HepG2 (cell line): ENCODE measurements at regions not wholly inside any gene's neighbourhood (a gene's known extent, or its start where the extent isn't known, plus 50 kb on each side); places are given as distances from the start of the nearest gene placed in this dataset.

Experiments used
- ATF1 ChIP-seq: IDR thresholded peaks from 2 replicates; pipeline ENCODE4 v1.6.1; 2016; ENCODE audit warnings: mild to moderate bottlenecking, control low read depth
- BRCA1 ChIP-seq: sonication (generic); formaldehyde crosslinking; IDR thresholded peaks from 2 replicates; pipeline ENCODE4 v1.4.0; 2020; ENCODE audit warnings: missing genetic modification reagents
- CENPX ChIP-seq: sonication (generic); formaldehyde crosslinking; IDR thresholded peaks from 2 replicates; pipeline ENCODE4 v1.9.0; 2021; ENCODE audit warnings: mild to moderate bottlenecking, missing genetic modification reagents, moderate library complexity
- EZH2 ChIP-seq: conservative IDR thresholded peaks from 2 replicates; pipeline ENCODE4 v1.6.1; 2012; ENCODE audit warnings: mild to moderate bottlenecking, low read depth, low read length, moderate library complexity
- IRF2 ChIP-seq: IDR thresholded peaks from 2 replicates; pipeline ENCODE4 v1.6.1; 2018; ENCODE audit warnings: missing genetic modification reagents, missing compliant biosample characterization
- MTF2 ChIP-seq: sonication (generic); formaldehyde crosslinking; IDR thresholded peaks from 2 replicates; pipeline ENCODE4 v1.5.0; 2020; ENCODE audit warnings: missing genetic modification reagents, borderline replicate concordance
- MYNN ChIP-seq: sonication (generic); formaldehyde crosslinking; IDR thresholded peaks from 2 replicates; pipeline ENCODE4 v1.4.0; 2020; ENCODE audit warnings: mild to moderate bottlenecking, low read depth, missing genetic modification reagents
- ZNF10 ChIP-seq: sonication (generic); formaldehyde crosslinking; IDR thresholded peaks from 2 replicates; pipeline ENCODE4 v1.4.0; 2020; ENCODE audit warnings: mild to moderate bottlenecking, low read depth, missing genetic modification reagents, borderline replicate concordance
- ZNF232 ChIP-seq: sonication (generic); formaldehyde crosslinking; IDR thresholded peaks from 2 replicates; pipeline ENCODE4 v1.4.0; 2020; ENCODE audit warnings: missing genetic modification reagents, borderline replicate concordance
- ZNF263 ChIP-seq: sonication (generic); formaldehyde crosslinking; IDR thresholded peaks from 2 replicates; pipeline ENCODE4 v1.4.0; 2020; ENCODE audit warnings: missing genetic modification reagents
- ZNF335 ChIP-seq: sonication (generic); formaldehyde crosslinking; IDR thresholded peaks from 2 replicates; pipeline ENCODE4 v1.4.0; 2020; ENCODE audit warnings: missing genetic modification reagents
- ZNF672 ChIP-seq: sonication (generic); formaldehyde crosslinking; IDR thresholded peaks from 2 replicates; pipeline ENCODE4 v1.8.1; 2022; ENCODE audit warnings: missing genetic modification reagents
- TF ChIP-seq, protein P1 (sequence below), 2 experiments: IDR thresholded peaks; 2 replicates each; pipeline ENCODE4 v1.6.1; 2011 to 2012; ENCODE audit warnings: low read length in 2 of 2, borderline replicate concordance in 1 of 2, low read depth in 1 of 2, mild to moderate bottlenecking in 1 of 2, moderate library complexity in 1 of 2
- TF ChIP-seq, protein P2 (sequence below): conservative IDR thresholded peaks from 2 replicates; pipeline ENCODE4 v1.6.1; 2018; ENCODE audit warnings: missing genetic modification reagents

DNA sequence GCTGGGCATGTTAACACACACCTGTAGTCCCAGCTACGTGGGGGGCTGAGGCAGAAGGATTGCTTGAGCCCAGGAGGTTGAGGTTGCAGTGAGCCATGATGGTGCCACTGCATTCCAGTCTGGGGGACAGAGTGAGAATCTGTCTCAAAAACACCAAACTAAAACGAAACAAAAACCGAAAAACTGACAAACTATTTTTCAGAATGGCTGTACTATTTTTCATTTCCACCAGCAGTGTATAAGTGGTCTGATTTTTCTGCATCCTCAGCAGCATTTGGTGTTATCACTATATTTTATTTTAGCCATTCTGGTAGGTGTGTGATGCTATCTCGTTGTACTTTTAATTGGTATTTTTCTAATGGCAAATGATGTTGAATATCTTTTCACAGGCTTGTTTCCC, 95.2 kb downstream of the PDCL3 start:
- TF ChIP-seq, protein P1, sequence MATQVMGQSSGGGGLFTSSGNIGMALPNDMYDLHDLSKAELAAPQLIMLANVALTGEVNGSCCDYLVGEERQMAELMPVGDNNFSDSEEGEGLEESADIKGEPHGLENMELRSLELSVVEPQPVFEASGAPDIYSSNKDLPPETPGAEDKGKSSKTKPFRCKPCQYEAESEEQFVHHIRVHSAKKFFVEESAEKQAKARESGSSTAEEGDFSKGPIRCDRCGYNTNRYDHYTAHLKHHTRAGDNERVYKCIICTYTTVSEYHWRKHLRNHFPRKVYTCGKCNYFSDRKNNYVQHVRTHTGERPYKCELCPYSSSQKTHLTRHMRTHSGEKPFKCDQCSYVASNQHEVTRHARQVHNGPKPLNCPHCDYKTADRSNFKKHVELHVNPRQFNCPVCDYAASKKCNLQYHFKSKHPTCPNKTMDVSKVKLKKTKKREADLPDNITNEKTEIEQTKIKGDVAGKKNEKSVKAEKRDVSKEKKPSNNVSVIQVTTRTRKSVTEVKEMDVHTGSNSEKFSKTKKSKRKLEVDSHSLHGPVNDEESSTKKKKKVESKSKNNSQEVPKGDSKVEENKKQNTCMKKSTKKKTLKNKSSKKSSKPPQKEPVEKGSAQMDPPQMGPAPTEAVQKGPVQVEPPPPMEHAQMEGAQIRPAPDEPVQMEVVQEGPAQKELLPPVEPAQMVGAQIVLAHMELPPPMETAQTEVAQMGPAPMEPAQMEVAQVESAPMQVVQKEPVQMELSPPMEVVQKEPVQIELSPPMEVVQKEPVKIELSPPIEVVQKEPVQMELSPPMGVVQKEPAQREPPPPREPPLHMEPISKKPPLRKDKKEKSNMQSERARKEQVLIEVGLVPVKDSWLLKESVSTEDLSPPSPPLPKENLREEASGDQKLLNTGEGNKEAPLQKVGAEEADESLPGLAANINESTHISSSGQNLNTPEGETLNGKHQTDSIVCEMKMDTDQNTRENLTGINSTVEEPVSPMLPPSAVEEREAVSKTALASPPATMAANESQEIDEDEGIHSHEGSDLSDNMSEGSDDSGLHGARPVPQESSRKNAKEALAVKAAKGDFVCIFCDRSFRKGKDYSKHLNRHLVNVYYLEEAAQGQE (IDR thresholded peaks at IDR 0.05; ENCODE audit: borderline replicate concordance in 1 of 2, low read depth in 1 of 2, low read length in 2 of 2) = no peak
- TF ChIP-seq EZH2 (no peak), CENPX (CRISPR knock-in tag) (no peak), MTF2 (CRISPR knock-in tag) (no peak), IRF2 (CRISPR knock-in tag) (no peak), MYNN (CRISPR knock-in tag) (no peak), ZNF232 (CRISPR knock-in tag) (no peak), ZNF10 (CRISPR knock-in tag) (no peak), ATF1 (no peak), ZNF672 (CRISPR knock-in tag) (no peak), ZNF335 (no peak), ZNF263 (CRISPR knock-in tag) (no peak), BRCA1 (CRISPR knock-in tag) (no peak)
- TF ChIP-seq, protein P2, sequence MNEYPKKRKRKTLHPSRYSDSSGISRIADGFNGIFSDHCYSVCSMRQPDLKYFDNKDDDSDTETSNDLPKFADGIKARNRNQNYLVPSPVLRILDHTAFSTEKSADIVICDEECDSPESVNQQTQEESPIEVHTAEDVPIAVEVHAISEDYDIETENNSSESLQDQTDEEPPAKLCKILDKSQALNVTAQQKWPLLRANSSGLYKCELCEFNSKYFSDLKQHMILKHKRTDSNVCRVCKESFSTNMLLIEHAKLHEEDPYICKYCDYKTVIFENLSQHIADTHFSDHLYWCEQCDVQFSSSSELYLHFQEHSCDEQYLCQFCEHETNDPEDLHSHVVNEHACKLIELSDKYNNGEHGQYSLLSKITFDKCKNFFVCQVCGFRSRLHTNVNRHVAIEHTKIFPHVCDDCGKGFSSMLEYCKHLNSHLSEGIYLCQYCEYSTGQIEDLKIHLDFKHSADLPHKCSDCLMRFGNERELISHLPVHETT (CRISPR knock-in tag) = no peak
